ENCODE measurements at regions not wholly inside any gene's neighbourhood (a gene's known extent, or its start where the extent isn't known, plus 50 kb on each side); places are given as distances from the start of the nearest gene placed in this dataset.

- no peaks in the 10 kb centered on the region for H3K36me3 Mint-ChIP-seq (ENCODE audit: insufficient read depth in 1 of 3, low read depth in 3 of 3)
- no peaks in the 10 kb centered on the region; the same call in 1 of the 2 replicates for H3K4me1 ChIP-seq (ENCODE audit: insufficient read depth, low read length)
- no peak overlapping the region for H2BK20ac ChIP-seq (ENCODE audit: low read depth, low read length, poor library complexity, severe bottlenecking)
- WGBS (ENCODE audit: extremely low coverage, insufficient read length, low lambda C conversion rate) = no CpG with 5 or more reads among the region's 9 CpGs
- no peak overlapping the region for H2BK120ac ChIP-seq (ENCODE audit: low read depth, low read length, poor library complexity, severe bottlenecking)
- H3K9ac ChIP-seq (ENCODE audit: extremely low read depth, insufficient read length, low read length) = no peak overlapping the region
- H3K27me3 ChIP-seq (ENCODE audit: insufficient read depth, low read length) = no peaks in the 10 kb centered on the region
- H2BK12ac ChIP-seq (ENCODE audit: insufficient read length, low read depth, low read length) = no peak overlapping the region
- no peak overlapping the region for H3K18ac ChIP-seq (ENCODE audit: insufficient read length, low read depth, low read length)
- no peaks in the 10 kb centered on the region for H3K79me1 ChIP-seq (ENCODE audit: insufficient read depth, low read depth, low read length, poor library complexity, severe bottlenecking)
- H3K4me2 ChIP-seq (ENCODE audit: insufficient read depth, insufficient read length, low read length) = no peak overlapping the region
- no peak overlapping the region for H2AK5ac ChIP-seq (ENCODE audit: insufficient read length, low read length)
- no peak overlapping the region for H4K8ac ChIP-seq (replicated peaks; ENCODE audit: insufficient read length, low read depth, low read length)
- DNase-seq = no peak
- no peak overlapping the region for H4K5ac ChIP-seq (ENCODE audit: insufficient read length, low read depth, low read length)
- peaks cover 2% of the 10 kb centered on the region for H3K27me3 Mint-ChIP-seq (ENCODE audit: low read depth)
- no peaks in the 10 kb centered on the region for H3K9me3 ChIP-seq (ENCODE audit: control insufficient read depth, low read depth, low read length)
- H2AFZ ChIP-seq (ENCODE audit: low read length) = no peak overlapping the region
- peaks cover 0 to 17% of the 10 kb centered on the region in 2 experiments; a peak in 1 of 4 replicates for H3K4me1 Mint-ChIP-seq
- no peak overlapping the region for H2BK5ac ChIP-seq (ENCODE audit: insufficient read length, low read length)
- H4K20me1 ChIP-seq (ENCODE audit: control insufficient read depth, insufficient read depth, insufficient read length) = no peaks in the 10 kb centered on the region
- H3K23me2 ChIP-seq (ENCODE audit: insufficient read length, low read depth, low read length, poor library complexity, severe bottlenecking) = no peaks in the 10 kb centered on the region
- H3K9me3 Mint-ChIP-seq = no peaks in the 10 kb centered on the region; a peak in 1 of 5 replicates
- H3K23ac ChIP-seq (ENCODE audit: insufficient read length, low read depth, low read length) = no peak overlapping the region
- no peak overlapping the region for H3K14ac ChIP-seq (ENCODE audit: insufficient read depth, low read length)
- H3K4ac ChIP-seq (ENCODE audit: low read depth, low read length) = no peak overlapping the region
- H3K27ac Mint-ChIP-seq = no peak overlapping the region
- no peaks in the 10 kb centered on the region for H3K79me2 ChIP-seq (ENCODE audit: insufficient read depth, low read length)
- no peak overlapping the region for H3T11ph ChIP-seq (ENCODE audit: low read length)
- H3K56ac ChIP-seq (ENCODE audit: insufficient read length, low read depth, low read length) = no peak overlapping the region
- no peak overlapping the region for H3K27ac ChIP-seq (ENCODE audit: insufficient read length, low read depth, low read length)
- no peak overlapping the region for H4K91ac ChIP-seq (ENCODE audit: insufficient read length, low read depth, low read length)
- TF ChIP-seq CTCF (conservative IDR thresholded peaks at IDR 0.05) = no peak
- no peak overlapping the region for H3K4me3 Mint-ChIP-seq
- no peak overlapping the region for H2BK15ac ChIP-seq (ENCODE audit: low read depth, low read length)
Measured at GRCh38 chr11:45391168-45391850, 105.2 kb upstream of the SYT13 start.

All from H9 (cell line).